ENCODE measurements at regions not wholly inside any gene's neighbourhood (a gene's known extent, or its start where the extent isn't known, plus 50 kb on each side); places are given as distances from the start of the nearest gene placed in this dataset.

GRCh38 chr13:90438576-90438975 lies 908.9 kb upstream of the MIR17HG start:
- H3K4me1 ChIP-seq: no peaks in the 10 kb centered on the region
- no peaks in the 10 kb centered on the region for H3K36me3 ChIP-seq
- TF ChIP-seq CTCF (IDR thresholded peaks at IDR 0.05) (no peak), POLR2A (IDR thresholded peaks at IDR 0.05) (no peak), POLR2AphosphoS5 (IDR thresholded peaks at IDR 0.05) (no peak)
- H3K27me3 ChIP-seq: no peaks in the 10 kb centered on the region
- H3K9me3 ChIP-seq: no peaks in the 10 kb centered on the region
- intact Hi-C loops (cut with DNase I; ENCODE audit: low total_unique reads): no loop called here
- no peak for DNase-seq (ENCODE audit: low spot score in 2 of 2)
- H3K4me3 ChIP-seq: no peak overlapping the region
- H3K27ac ChIP-seq: no peak overlapping the region

DNA sequence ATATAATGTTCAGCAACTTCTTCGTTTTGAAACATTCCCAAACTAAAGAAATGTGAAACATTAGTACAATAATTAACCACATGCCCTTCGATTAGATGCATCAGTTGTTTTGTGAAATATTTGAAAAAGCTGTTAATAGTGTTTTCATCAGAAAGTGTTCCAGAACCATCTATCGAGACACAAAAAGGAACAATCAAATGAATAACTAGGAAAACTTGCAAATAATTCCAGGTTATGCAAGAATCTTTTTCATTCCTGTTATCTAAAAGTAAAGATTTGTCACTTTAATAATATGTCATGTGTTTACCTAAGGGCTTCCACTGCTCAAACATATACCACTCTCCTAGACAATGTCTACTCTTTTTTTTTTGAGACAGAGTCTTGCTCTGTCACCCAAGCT lies 904.2 kb upstream of the MIR17HG start:
- Histone ChIP-seq H3K27ac (no peak overlapping the region), H3K36me3 (no peaks in the 10 kb centered on the region), H3K4me3 (no peak overlapping the region), H3K27me3 (no peaks in the 10 kb centered on the region), H3K4me1 (no peaks in the 10 kb centered on the region), H3K9me3 (no peaks in the 10 kb centered on the region)
- intact Hi-C loops (cut with DNase I; ENCODE audit: low total_unique reads): no loop called here
- TF ChIP-seq POLR2A (IDR thresholded peaks at IDR 0.05) (no peak), POLR2AphosphoS5 (IDR thresholded peaks at IDR 0.05) (no peak), CTCF (IDR thresholded peaks at IDR 0.05) (no peak)
- DNase-seq (ENCODE audit: low spot score in 2 of 2): no peak

GRCh38 chr13:90444232-90444631 lies 903.3 kb upstream of the MIR17HG start:
- Histone ChIP-seq H3K9me3 (no peaks in the 10 kb centered on the region), H3K27me3 (no peaks in the 10 kb centered on the region), H3K36me3 (no peaks in the 10 kb centered on the region), H3K27ac (no peak overlapping the region), H3K4me3 (no peak overlapping the region), H3K4me1 (no peaks in the 10 kb centered on the region)
- intact Hi-C loops (cut with DNase I; ENCODE audit: low total_unique reads): no loop called here
- TF ChIP-seq POLR2A (IDR thresholded peaks at IDR 0.05) (no peak), POLR2AphosphoS5 (IDR thresholded peaks at IDR 0.05) (no peak), CTCF (IDR thresholded peaks at IDR 0.05) (no peak)
- no peak for DNase-seq (ENCODE audit: low spot score in 2 of 2)

DNA sequence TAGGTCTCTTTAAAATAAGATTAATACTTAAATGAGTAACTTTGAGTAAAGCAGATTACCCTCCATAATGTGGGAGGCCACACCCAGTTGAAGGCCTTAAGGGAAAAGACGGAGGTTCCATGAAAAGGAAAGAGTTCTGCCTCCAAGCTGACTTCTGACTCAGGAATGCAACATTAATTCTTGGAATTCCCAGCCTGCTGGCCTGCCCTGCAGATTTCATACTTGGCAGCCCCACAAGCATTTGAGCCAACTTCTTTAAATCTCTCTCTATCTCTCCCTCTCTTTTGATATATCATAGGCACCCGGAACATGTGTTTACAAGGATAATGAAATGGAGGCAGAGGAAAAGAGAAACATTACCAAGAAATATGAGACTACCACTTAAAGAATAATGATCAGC lies 902.3 kb upstream of the MIR17HG start:
- H3K9me3 ChIP-seq: no peaks in the 10 kb centered on the region
- DNase-seq (ENCODE audit: low spot score in 2 of 2): no peak
- no peak for TF ChIP-seq CTCF (IDR thresholded peaks at IDR 0.05)
- TF ChIP-seq POLR2A (IDR thresholded peaks at IDR 0.05): no peak
- no peak for TF ChIP-seq POLR2AphosphoS5 (IDR thresholded peaks at IDR 0.05)
- H3K27me3 ChIP-seq: no peaks in the 10 kb centered on the region
- no peak overlapping the region for H3K27ac ChIP-seq
- no peaks in the 10 kb centered on the region for H3K36me3 ChIP-seq
- H3K4me1 ChIP-seq: no peaks in the 10 kb centered on the region
- H3K4me3 ChIP-seq: no peak overlapping the region
- intact Hi-C loops (cut with DNase I; ENCODE audit: low total_unique reads): no loop called here

- intact Hi-C loops (cut with DNase I; ENCODE audit: low total_unique reads): no loop called here
- H3K27me3 ChIP-seq: no peaks in the 10 kb centered on the region
- no peak overlapping the region for H3K27ac ChIP-seq
- no peaks in the 10 kb centered on the region for H3K4me1 ChIP-seq
- no peak overlapping the region for H3K4me3 ChIP-seq
- no peak for DNase-seq (ENCODE audit: low spot score in 2 of 2)
- no peaks in the 10 kb centered on the region for H3K36me3 ChIP-seq
- TF ChIP-seq POLR2AphosphoS5 (IDR thresholded peaks at IDR 0.05): no peak
- no peak for TF ChIP-seq CTCF (IDR thresholded peaks at IDR 0.05)
- TF ChIP-seq POLR2A (IDR thresholded peaks at IDR 0.05): no peak
- H3K9me3 ChIP-seq: no peaks in the 10 kb centered on the region
These were observed 900.3 kb upstream of the MIR17HG start for GRCh38 chr13:90447034-90447733.
